ENCODE measurements at regions not wholly inside any gene's neighbourhood (a gene's known extent, or its start where the extent isn't known, plus 50 kb on each side); places are given as distances from the start of the nearest gene placed in this dataset.

- no peak for TF ChIP-seq CTCF (IDR thresholded peaks at IDR 0.05)
- Histone ChIP-seq H3K4me3 (no peak overlapping the region), H3K27ac (no peak overlapping the region)
- DNase-seq (ENCODE audit: low spot score) = no peak
Observed at GRCh38 chr5:143964919-143965318, 153.0 kb downstream of the HMHB1 start.

- no peak for TF ChIP-seq CTCF (IDR thresholded peaks at IDR 0.05)
- no peak for DNase-seq (ENCODE audit: low spot score)
- no peak overlapping the region for H3K4me3 ChIP-seq
- H3K27ac ChIP-seq = no peak overlapping the region
Observed at GRCh38 chr5:143966280-143966679, 154.3 kb downstream of the HMHB1 start.

GRCh38 chr5:143968071-143968878 is 156.3 kb downstream of the HMHB1 start:
- H3K4me3 ChIP-seq = no peak overlapping the region

GRCh38 chr5:143970159-143970558 is 158.2 kb downstream of the HMHB1 start:
- Histone ChIP-seq H3K27ac (no peak overlapping the region), H3K4me3 (no peak overlapping the region)
- no peak for TF ChIP-seq CTCF (IDR thresholded peaks at IDR 0.05)
- no peak for DNase-seq (ENCODE audit: low spot score)

More at GRCh38 chr5:143968071-143968878, 156.3 kb downstream of the HMHB1 start:
- no peak for DNase-seq (ENCODE audit: low spot score)
- TF ChIP-seq CTCF (IDR thresholded peaks at IDR 0.05) = no peak
- no peak overlapping the region for H3K27ac ChIP-seq

GRCh38 chr5:143972068-143972467 is 160.1 kb downstream of the HMHB1 start:
- TF ChIP-seq CTCF (IDR thresholded peaks at IDR 0.05) = no peak
- H3K4me3 ChIP-seq = no peak overlapping the region
- no peak for DNase-seq (ENCODE audit: low spot score)
- no peak overlapping the region for H3K27ac ChIP-seq

GRCh38 chr5:143976055-143976454 is 164.1 kb downstream of the HMHB1 start:
- no peak for TF ChIP-seq CTCF (IDR thresholded peaks at IDR 0.05)
- no peak overlapping the region for H3K4me3 ChIP-seq

GRCh38 chr5:143977891-143978461 is 166.0 kb downstream of the HMHB1 start:
- no peak for TF ChIP-seq CTCF (IDR thresholded peaks at IDR 0.05)

More at GRCh38 chr5:143976055-143976454, 164.1 kb downstream of the HMHB1 start:
- H3K27ac ChIP-seq = no peak overlapping the region
- DNase-seq (ENCODE audit: low spot score) = no peak

More at GRCh38 chr5:143977891-143978461, 166.0 kb downstream of the HMHB1 start:
- Histone ChIP-seq H3K27ac (no peak overlapping the region), H3K4me3 (no peak overlapping the region)
- DNase-seq (ENCODE audit: low spot score) = no peak
